Central memory CD8-positive, alpha-beta T cell (primary cell): ENCODE measurements at regions not wholly inside any gene's neighbourhood (a gene's known extent, or its start where the extent isn't known, plus 50 kb on each side); places are given as distances from the start of the nearest gene placed in this dataset.

Source experiments
- ATAC-seq: fragments of 150-1000 bp; cut with Tn5 transposase; replicated peaks from 2 replicates; pipeline ENCODE4 v1.10.0; 2022; ENCODE audit warnings: mild to moderate bottlenecking, moderate FRiP score, moderate number of reproducible peaks; ENCODE audit not compliant: poor library complexity, severe bottlenecking; ENCODE audit errors: extremely low read depth
- DNase-seq, 2 donors: peaks; one replicate each; pipeline ENCODE4 v3.0.0; 2021; ENCODE audit warnings: low spot score in 2 of 2
- H3K27ac Mint-ChIP-seq: one replicate; pipeline ENCODE4 v1.8.0; 2022; ENCODE audit warnings: low read depth, mild to moderate bottlenecking, moderate library complexity, mixed read lengths
- H3K27me3 Mint-ChIP-seq: one replicate; pipeline ENCODE4 v1.8.0; 2022; ENCODE audit warnings: mixed read lengths
- H3K36me3 Mint-ChIP-seq: one replicate; pipeline ENCODE4 v1.8.0; 2022; ENCODE audit warnings: mild to moderate bottlenecking, moderate library complexity, mixed read lengths; ENCODE audit not compliant: insufficient read depth
- H3K4me1 Mint-ChIP-seq: one replicate; pipeline ENCODE4 v1.8.0; 2022; ENCODE audit warnings: mixed read lengths
- H3K4me3 Mint-ChIP-seq: one replicate; pipeline ENCODE4 v1.8.0; 2022; ENCODE audit warnings: mild to moderate bottlenecking, moderate library complexity, mixed read lengths
- H3K9me3 Mint-ChIP-seq: one replicate; pipeline ENCODE4 v1.8.0; 2022; ENCODE audit warnings: mixed read lengths

DNA sequence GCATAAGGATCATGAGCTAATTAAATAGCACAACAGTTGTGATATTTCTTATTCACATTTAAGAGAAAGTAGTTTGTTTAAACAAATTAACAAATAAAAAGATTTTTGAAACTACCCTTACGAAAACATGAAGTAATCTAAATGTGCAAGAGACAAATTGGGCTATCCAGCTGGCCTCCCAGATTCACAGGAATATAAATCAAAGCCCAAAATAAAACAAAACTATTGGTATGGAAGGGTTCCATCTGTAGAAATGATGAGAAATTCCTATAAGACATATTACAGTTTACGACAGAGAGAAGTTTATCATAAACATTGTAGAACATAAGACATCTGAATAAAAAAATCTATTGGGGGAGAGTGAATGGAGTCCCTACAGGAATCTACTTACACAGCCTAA is 1125.1 kb downstream of the TDRD15 start:
- ATAC-seq: no peak
- no peak overlapping the region for H3K27ac Mint-ChIP-seq
- H3K36me3 Mint-ChIP-seq: no peaks in the 10 kb centered on the region
- peaks cover 13% of the 10 kb centered on the region for H3K9me3 Mint-ChIP-seq
- no peak overlapping the region for H3K4me3 Mint-ChIP-seq
- H3K4me1 Mint-ChIP-seq: no peaks in the 10 kb centered on the region
- DNase-seq: no peak
- H3K27me3 Mint-ChIP-seq: no peaks in the 10 kb centered on the region

DNA sequence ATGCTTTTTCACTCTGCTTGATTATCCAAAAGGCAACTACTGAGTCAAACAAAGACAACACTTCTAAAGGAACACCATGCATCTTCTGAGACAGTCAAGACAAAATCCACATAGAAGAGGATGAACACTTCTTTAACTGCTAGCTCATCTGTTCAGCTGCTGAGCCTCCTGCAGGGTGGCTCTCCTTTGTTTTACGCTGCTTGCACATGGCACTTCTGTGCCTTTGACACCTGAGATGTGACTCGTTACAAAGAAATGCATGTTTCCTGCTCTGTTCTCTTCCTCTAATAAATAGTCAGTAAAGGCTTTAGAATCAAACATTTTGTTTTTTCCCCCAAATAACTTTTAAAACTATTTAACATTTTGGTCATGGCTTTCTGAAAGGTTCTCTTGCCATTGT is 1129.4 kb downstream of the TDRD15 start:
- H3K9me3 Mint-ChIP-seq: peaks cover 19% of the 10 kb centered on the region
- no peak overlapping the region for H3K27ac Mint-ChIP-seq
- DNase-seq: no peak
- H3K4me1 Mint-ChIP-seq: no peaks in the 10 kb centered on the region
- no peak for ATAC-seq
- H3K4me3 Mint-ChIP-seq: no peak overlapping the region
- H3K36me3 Mint-ChIP-seq: no peaks in the 10 kb centered on the region
- no peaks in the 10 kb centered on the region for H3K27me3 Mint-ChIP-seq

DNA sequence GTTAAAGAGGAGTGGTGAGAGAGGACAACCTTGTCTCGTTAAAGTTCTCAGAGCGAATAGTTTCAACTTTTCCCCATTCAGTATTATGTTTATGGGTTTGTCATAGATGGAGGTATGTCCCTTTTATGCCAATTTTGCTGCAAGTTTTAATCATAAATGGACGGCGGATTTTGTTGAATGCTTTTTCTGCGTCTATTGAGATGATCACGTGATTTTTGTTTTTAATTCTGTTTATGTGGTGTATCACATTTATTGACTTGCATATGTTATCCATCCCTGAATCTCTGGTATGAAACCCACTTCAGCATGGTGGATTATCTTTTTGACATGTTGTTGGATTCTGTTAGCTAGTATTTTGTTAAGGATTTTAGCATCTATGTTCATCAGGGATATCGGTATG is 1123.8 kb upstream of the KLHL29 start:
- no peak for DNase-seq
- Mint-ChIP-seq H3K36me3 (no peaks in the 10 kb centered on the region), H3K4me3 (no peak overlapping the region), H3K4me1 (no peaks in the 10 kb centered on the region), H3K27me3 (no peaks in the 10 kb centered on the region), H3K9me3 (peaks cover 38% of the 10 kb centered on the region), H3K27ac (no peak overlapping the region)
- ATAC-seq: no peak

DNA sequence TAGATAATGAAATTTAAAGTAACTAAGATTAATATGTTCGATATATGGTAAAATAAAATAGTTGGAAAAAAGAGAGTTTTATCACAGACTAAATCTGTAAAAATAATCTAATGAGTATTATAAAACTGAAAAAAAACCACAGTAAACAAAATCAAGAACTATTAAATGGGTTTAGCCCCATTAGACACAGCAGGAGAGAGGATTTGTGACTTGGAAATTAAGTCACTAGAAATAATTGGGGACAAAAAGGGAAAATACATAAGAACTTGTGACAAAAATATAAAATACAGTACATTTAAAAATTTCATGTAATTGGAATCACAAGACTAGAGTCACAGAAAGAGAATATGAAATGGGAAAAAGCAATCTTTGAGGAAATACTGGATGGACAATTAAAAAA is 1114.6 kb upstream of the KLHL29 start:
- no peaks in the 10 kb centered on the region for H3K4me1 Mint-ChIP-seq
- no peak for DNase-seq
- no peak overlapping the region for H3K4me3 Mint-ChIP-seq
- no peak overlapping the region for H3K27ac Mint-ChIP-seq
- no peaks in the 10 kb centered on the region for H3K27me3 Mint-ChIP-seq
- H3K9me3 Mint-ChIP-seq: peaks cover 16% of the 10 kb centered on the region
- no peaks in the 10 kb centered on the region for H3K36me3 Mint-ChIP-seq
- ATAC-seq: no peak

DNA sequence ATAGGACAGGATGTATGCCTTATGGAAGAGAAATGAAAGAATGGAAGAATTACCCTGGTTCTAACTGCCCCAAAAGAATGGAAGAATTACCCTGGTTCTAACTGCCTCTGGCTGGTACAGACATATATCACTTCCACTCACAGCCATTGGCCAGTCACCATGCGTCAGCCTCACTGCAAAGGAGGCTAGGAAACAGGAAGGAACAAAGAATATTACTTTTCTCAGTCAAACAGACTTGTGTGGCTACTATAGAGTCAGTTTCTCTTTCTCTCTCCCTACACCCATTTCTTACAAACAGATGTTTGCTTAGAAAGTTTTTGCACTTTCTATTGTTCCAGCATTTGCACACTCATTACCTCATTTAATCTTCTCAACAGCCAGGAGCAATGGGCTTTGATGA is 1111.1 kb upstream of the KLHL29 start:
- DNase-seq (no peak), ATAC-seq (no peak)
- H3K36me3 Mint-ChIP-seq: no peaks in the 10 kb centered on the region
- no peaks in the 10 kb centered on the region for H3K4me1 Mint-ChIP-seq
- H3K27me3 Mint-ChIP-seq: no peaks in the 10 kb centered on the region
- no peak overlapping the region for H3K27ac Mint-ChIP-seq
- no peak overlapping the region for H3K4me3 Mint-ChIP-seq
- H3K9me3 Mint-ChIP-seq: peaks cover 20% of the 10 kb centered on the region

DNA sequence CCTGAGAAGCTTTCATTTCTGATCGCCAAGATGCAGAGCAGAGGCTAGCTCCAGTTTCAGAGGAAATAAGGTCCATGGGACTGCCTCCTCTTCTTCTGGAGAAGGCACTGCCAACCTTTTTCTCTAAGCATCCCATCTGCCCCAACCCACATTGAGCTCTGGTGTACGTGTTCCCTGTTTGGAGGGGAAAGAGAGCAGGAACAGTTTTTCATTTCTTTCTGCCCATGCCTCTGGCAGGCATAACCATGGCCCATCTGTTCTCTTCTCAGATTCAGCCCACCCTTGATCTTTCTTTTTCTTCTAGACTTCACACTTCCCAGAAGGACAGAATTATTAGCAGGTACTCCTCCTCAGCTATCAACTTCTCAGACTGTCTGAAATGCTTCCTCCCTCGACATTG is 1110.3 kb upstream of the KLHL29 start:
- H3K27ac Mint-ChIP-seq: no peak overlapping the region
- H3K9me3 Mint-ChIP-seq: peaks cover 20% of the 10 kb centered on the region
- H3K4me1 Mint-ChIP-seq: no peaks in the 10 kb centered on the region

DNA sequence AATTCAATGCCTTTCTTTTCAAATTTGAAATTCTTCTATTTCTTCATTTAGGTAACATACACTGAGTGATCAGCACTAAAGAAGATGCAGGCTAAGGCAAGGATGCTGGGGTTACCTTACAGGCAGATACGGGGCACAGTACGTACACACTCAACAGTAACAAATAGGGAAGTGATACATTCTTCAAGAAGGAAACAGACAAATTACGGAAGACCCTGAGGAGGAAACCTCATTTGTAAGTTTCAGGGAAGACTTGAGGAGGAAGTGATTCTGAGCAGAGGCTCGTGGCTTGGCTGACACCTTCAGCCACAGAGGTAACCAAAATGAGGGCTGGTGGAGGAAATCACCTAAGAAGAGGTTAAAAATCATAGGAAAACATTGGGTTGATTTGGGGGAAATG is 1108.3 kb upstream of the KLHL29 start:
- Mint-ChIP-seq H3K36me3 (no peaks in the 10 kb centered on the region), H3K27ac (no peak overlapping the region), H3K27me3 (no peaks in the 10 kb centered on the region), H3K4me3 (no peak overlapping the region), H3K4me1 (no peaks in the 10 kb centered on the region), H3K9me3 (peaks cover 20% of the 10 kb centered on the region)
- no peak for DNase-seq
- peak; percentile 14 for ATAC-seq

More for the DNA sequence above, 1110.3 kb upstream of the KLHL29 start:
- DNase-seq (no peak), ATAC-seq (no peak)
- no peaks in the 10 kb centered on the region for H3K27me3 Mint-ChIP-seq
- no peaks in the 10 kb centered on the region for H3K36me3 Mint-ChIP-seq
- no peak overlapping the region for H3K4me3 Mint-ChIP-seq

DNA sequence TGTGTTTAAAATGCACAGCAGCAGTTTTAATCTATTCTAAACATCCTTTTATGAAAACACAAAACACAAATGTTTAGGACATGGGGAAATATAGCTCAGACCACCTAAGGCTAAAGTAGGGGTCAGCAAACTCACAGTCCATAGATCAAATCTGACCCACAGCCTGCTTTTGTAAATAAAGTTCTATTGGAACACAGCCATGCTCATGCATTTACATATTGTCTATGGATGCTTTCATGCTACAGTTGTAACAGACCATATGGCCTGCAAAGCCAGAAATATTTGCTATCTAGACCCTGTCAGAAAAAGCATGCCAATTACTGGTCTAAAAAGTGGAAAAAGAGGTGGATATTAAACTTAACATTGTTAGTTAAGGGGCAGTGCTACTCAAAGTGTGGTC is 1105.4 kb upstream of the KLHL29 start:
- H3K27ac Mint-ChIP-seq: no peak overlapping the region
- no peaks in the 10 kb centered on the region for H3K36me3 Mint-ChIP-seq
- H3K27me3 Mint-ChIP-seq: no peaks in the 10 kb centered on the region
- no peak overlapping the region for H3K4me3 Mint-ChIP-seq
- no peaks in the 10 kb centered on the region for H3K4me1 Mint-ChIP-seq
- ATAC-seq (no peak), DNase-seq (no peak)
- H3K9me3 Mint-ChIP-seq: peaks cover 21% of the 10 kb centered on the region

DNA sequence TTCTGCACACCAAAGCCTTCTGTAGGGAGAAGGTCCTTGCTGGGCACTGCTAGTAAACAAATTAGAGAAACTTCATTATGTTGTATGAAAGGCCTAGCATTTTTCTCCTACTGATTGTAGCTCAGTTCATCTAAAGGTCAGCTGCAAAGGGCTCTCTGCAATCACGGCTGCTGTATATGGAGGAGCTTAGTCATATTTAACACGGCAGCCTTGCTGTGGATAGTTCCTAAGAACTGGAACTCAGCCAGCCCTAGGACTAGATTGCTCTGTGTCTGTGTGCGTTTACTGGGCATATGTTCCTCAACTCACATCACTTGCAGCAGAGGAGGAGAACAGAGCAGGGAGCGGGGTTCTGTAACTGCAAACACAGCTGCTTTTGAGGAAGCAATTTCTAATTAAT is 1103.9 kb upstream of the KLHL29 start:
- H3K36me3 Mint-ChIP-seq: no peaks in the 10 kb centered on the region
- ATAC-seq: no peak

DNA sequence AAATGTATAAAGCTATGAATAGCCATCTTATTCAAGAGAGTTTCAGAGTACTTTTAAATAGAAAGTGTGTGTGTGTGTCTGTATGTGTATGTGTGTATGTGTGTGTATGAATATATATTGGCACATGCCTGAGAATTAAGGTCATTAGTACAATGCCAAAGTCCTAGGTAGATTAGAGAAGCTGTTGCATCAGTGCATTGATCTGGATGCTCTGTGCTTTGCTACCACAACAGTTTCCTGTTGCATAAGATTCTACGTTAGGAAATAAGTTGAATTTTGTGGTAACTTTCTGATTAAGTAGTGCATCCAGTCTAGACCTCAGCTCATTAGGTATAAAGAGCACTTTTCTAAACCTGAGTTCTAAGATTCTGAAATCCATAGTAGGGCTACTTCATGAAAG is 1102.8 kb upstream of the KLHL29 start:
- ATAC-seq: no peak
- Mint-ChIP-seq H3K4me3 (no peak overlapping the region), H3K36me3 (no peaks in the 10 kb centered on the region), H3K27me3 (no peaks in the 10 kb centered on the region), H3K27ac (no peak overlapping the region), H3K4me1 (no peaks in the 10 kb centered on the region), H3K9me3 (peaks cover 12% of the 10 kb centered on the region)
- no peak for DNase-seq

More for the DNA sequence above, 1103.9 kb upstream of the KLHL29 start:
- H3K4me1 Mint-ChIP-seq: no peaks in the 10 kb centered on the region
- H3K9me3 Mint-ChIP-seq: peaks cover 21% of the 10 kb centered on the region
- no peak overlapping the region for H3K4me3 Mint-ChIP-seq
- DNase-seq: no peak
- no peak overlapping the region for H3K27ac Mint-ChIP-seq
- no peaks in the 10 kb centered on the region for H3K27me3 Mint-ChIP-seq

DNA sequence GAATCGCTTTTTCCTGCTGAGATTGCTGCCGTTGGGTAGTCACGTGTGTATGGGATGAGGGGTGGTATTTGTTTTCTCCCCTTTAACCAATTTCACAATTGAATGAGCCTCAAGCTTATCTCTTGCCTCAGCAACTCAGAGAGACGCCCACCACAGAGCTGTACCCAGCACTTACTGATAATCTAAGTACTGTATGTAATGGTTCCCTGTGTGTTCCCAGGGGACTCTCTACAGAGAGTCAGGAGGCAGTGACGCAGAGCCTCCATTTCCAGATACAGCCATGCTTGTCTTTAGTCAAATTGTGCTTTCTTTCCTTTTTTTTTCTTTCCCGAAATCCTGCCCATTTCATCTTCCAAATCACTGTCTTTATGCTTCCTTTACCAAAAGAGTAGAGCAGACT is 1102.1 kb upstream of the KLHL29 start:
- DNase-seq (no peak), ATAC-seq (no peak)
- H3K4me1 Mint-ChIP-seq: no peaks in the 10 kb centered on the region
- H3K27ac Mint-ChIP-seq: no peak overlapping the region
- peaks cover 12% of the 10 kb centered on the region for H3K9me3 Mint-ChIP-seq
- H3K36me3 Mint-ChIP-seq: no peaks in the 10 kb centered on the region
- no peak overlapping the region for H3K4me3 Mint-ChIP-seq
- no peaks in the 10 kb centered on the region for H3K27me3 Mint-ChIP-seq

DNA sequence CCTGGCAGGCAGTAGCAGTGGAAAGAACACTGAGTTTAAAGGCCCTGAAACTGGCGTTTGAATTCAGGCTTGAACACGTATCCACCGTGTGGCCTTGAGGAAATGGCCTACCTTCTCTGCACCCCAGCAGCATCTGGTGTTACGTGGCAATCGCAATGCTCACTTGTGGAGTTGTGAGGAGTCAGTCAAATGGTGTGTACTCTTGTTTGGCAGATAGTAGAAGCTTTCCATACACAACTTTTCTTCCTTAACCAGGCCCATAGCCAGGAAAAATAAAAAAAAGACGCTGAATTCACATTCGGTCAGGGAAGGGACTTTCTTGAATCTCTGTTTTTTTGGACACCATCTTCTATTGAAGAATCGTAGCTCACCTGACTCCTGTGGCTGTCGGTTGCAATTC is 1101.5 kb upstream of the KLHL29 start:
- H3K36me3 Mint-ChIP-seq: no peaks in the 10 kb centered on the region
- ATAC-seq: no peak
- no peak overlapping the region for H3K27ac Mint-ChIP-seq
- no peaks in the 10 kb centered on the region for H3K4me1 Mint-ChIP-seq
- H3K4me3 Mint-ChIP-seq: no peak overlapping the region
- no peaks in the 10 kb centered on the region for H3K27me3 Mint-ChIP-seq
- no peak for DNase-seq
- H3K9me3 Mint-ChIP-seq: peaks cover 12% of the 10 kb centered on the region

DNA sequence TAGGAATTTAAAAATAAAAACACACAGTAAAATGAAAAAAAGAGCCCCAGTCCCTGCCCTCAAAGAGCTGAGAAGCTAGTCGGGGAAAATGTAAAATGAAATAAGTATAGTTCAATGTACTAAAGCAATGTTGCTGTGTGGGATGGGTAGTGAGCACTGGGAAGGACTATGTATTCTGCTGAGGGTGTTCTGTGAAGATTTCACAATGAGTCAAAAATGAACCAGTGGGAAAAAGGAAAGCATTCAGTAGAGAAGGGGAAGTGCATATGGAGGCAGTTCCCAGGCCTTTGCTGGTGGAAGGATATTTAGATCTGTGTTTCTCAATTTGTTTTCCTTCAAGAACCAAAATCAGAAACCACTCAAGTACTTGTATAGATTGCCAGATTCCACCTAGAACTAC is 1094.7 kb upstream of the KLHL29 start:
- H3K9me3 Mint-ChIP-seq: peaks cover 14% of the 10 kb centered on the region
- no peaks in the 10 kb centered on the region for H3K36me3 Mint-ChIP-seq
- H3K4me1 Mint-ChIP-seq: no peaks in the 10 kb centered on the region
- ATAC-seq: no peak
- H3K4me3 Mint-ChIP-seq: no peak overlapping the region
- H3K27ac Mint-ChIP-seq: no peak overlapping the region
- H3K27me3 Mint-ChIP-seq: no peaks in the 10 kb centered on the region
- DNase-seq: no peak

DNA sequence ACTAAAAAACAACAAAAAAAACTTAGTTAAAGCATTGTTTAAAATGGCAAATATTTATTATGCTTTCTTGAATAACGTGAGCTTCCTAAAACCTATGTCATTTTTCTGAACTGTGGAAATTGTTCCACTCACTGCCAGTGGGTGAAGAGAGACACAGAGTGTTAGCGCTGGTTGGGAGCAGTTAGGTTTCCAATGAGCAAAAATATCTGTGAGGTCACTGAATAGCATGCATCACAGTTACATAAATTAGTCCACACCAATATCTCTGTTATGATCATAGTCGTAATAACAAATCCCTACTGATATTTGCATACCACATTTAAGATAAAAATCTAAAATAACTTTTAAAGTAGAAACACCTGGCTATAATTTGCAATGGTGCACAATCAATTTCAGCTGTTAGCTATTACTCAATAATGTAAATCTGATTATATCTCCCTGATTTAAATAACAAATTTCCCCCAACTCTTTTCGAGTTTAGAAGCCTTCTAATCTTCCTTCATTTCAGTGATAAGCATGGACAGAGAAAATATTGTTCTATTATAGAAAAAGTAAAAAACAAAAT is 1094.0 kb upstream of the KLHL29 start:
- no peak overlapping the region for H3K27ac Mint-ChIP-seq
- no peaks in the 10 kb centered on the region for H3K4me1 Mint-ChIP-seq
- no peak for DNase-seq
- H3K36me3 Mint-ChIP-seq: no peaks in the 10 kb centered on the region
- H3K9me3 Mint-ChIP-seq: peaks cover 14% of the 10 kb centered on the region
- no peaks in the 10 kb centered on the region for H3K27me3 Mint-ChIP-seq
- H3K4me3 Mint-ChIP-seq: no peak overlapping the region
- no peak for ATAC-seq
